ENCODE measurements at regions not wholly inside any gene's neighbourhood (a gene's known extent, or its start where the extent isn't known, plus 50 kb on each side); places are given as distances from the start of the nearest gene placed in this dataset.

- TF ChIP-seq CTCF (IDR thresholded peaks at IDR 0.05) (no peak), POLR2A (IDR thresholded peaks at IDR 0.05) (no peak), EP300 (IDR thresholded peaks at IDR 0.05) (no peak)
Measured at GRCh38 chr13:44124352-44124751, 244.6 kb downstream of the LACC1 start.

Data from tibial nerve (tissue), 4 donors.